CD14-positive monocyte (primary cell): ENCODE measurements at regions not wholly inside any gene's neighbourhood (a gene's known extent, or its start where the extent isn't known, plus 50 kb on each side); places are given as distances from the start of the nearest gene placed in this dataset.

ENCODE experiments used
- DNase-seq, 3 donors: peaks; one replicate each; pipeline ENCODE4 v3.0.0-alpha.2; 2011 to 2022
- H2AFZ ChIP-seq: 2 replicates; pipeline ENCODE4 v1.6.0; 2012; ENCODE audit warnings: mild to moderate bottlenecking, low read depth, low read length, inconsistent platforms; ENCODE audit not compliant: insufficient read depth, poor library complexity, severe bottlenecking
- H3K27ac ChIP-seq, 2 donors: 1 replicate in 1 of 2; 2 replicates in 1 of 2; pipeline ENCODE4 v1.5.1; 2012 to 2013; ENCODE audit warnings: low read length in 2 of 2, control low read depth in 1 of 2, inconsistent platforms in 1 of 2, low read depth in 1 of 2, mild to moderate bottlenecking in 1 of 2
- H3K27me3 ChIP-seq, 2 donors: one replicate each; pipeline versions ENCODE4 v1.6.0 to v1.6.1; 2011 to 2013; ENCODE audit warnings: low read length in 2 of 2; ENCODE audit not compliant: control insufficient read depth in 2 of 2, insufficient read depth in 2 of 2
- H3K36me3 ChIP-seq, 2 donors: replicated peaks in 1 of 2; 1 replicate in 1 of 2; 2 replicates in 1 of 2; pipeline versions ENCODE4 v1.5.1 to v1.6.1; 2012 to 2013; ENCODE audit warnings: low read length in 2 of 2, control low read depth in 1 of 2, inconsistent platforms in 1 of 2, mild to moderate bottlenecking in 1 of 2; ENCODE audit not compliant: insufficient read depth in 2 of 2, control insufficient read depth in 1 of 2
- H3K4me1 ChIP-seq, 2 donors: 1 replicate in 1 of 2; 2 replicates in 1 of 2; pipeline versions ENCODE4 v1.5.1 to v1.6.1; 2012 to 2013; ENCODE audit warnings: low read length in 2 of 2, control low read depth in 1 of 2, inconsistent platforms in 1 of 2, mild to moderate bottlenecking in 1 of 2, moderate library complexity in 1 of 2; ENCODE audit not compliant: insufficient read depth in 2 of 2, control insufficient read depth in 1 of 2
- H3K4me2 ChIP-seq: replicated peaks from 2 replicates; pipeline ENCODE3; 2012; ENCODE audit warnings: low read length, moderate library complexity, mild to moderate bottlenecking; ENCODE audit not compliant: poor library complexity, severe bottlenecking; ENCODE audit errors: extremely low read depth
- H3K4me3 ChIP-seq, 3 experiments: fragments of 200-600 bp in 1 of 3; sonication (generic) in 1 of 3; replicated peaks in 1 of 3; 1 replicate in 2 of 3; 2 replicates in 1 of 3; pipeline ENCODE4 v1.5.1; 2011 to 2013; ENCODE audit warnings: low read length in 3 of 3, mild to moderate bottlenecking in 3 of 3, control low read depth in 2 of 3, low read depth in 2 of 3, inconsistent platforms in 1 of 3, moderate library complexity in 1 of 3
- H3K79me2 ChIP-seq: 2 replicates; pipeline ENCODE4 v1.6.0; 2012; ENCODE audit warnings: mild to moderate bottlenecking, control low read depth, inconsistent platforms, low read length, moderate library complexity; ENCODE audit not compliant: insufficient read depth
- H3K9ac ChIP-seq: 2 replicates; pipeline ENCODE4 v1.6.0; 2017; ENCODE audit warnings: low read length, mild to moderate bottlenecking; ENCODE audit not compliant: insufficient read depth, poor library complexity, severe bottlenecking
- H3K9me3 ChIP-seq, 2 donors: replicated peaks in 1 of 2; 1 replicate in 1 of 2; 2 replicates in 1 of 2; pipeline versions ENCODE4 v1.5.1 to v1.6.1; 2012 to 2013; ENCODE audit warnings: low read length in 2 of 2, control low read depth in 1 of 2; ENCODE audit not compliant: control insufficient read depth in 1 of 2, insufficient read depth in 1 of 2
- H4K20me1 ChIP-seq: 2 replicates; pipeline ENCODE4 v1.6.0; 2012; ENCODE audit warnings: mild to moderate bottlenecking, low read length, control low read depth, moderate library complexity; ENCODE audit not compliant: insufficient read depth
- H3K27ac Mint-ChIP-seq, 7 donors: one replicate each; pipeline ENCODE4 v1.8.0; 2020; ENCODE audit warnings: mild to moderate bottlenecking in 7 of 7, mixed read lengths in 7 of 7, moderate library complexity in 6 of 7, inconsistent platforms in 2 of 7
- H3K27me3 Mint-ChIP-seq, 3 donors: one replicate each; pipeline ENCODE4 v1.8.0; 2021 to 2022; ENCODE audit warnings: low read depth in 3 of 3, mild to moderate bottlenecking in 3 of 3, mixed read lengths in 3 of 3, moderate library complexity in 3 of 3, inconsistent platforms in 1 of 3
- H3K36me3 Mint-ChIP-seq, 2 donors: one replicate each; pipeline ENCODE4 v1.8.0; 2020; ENCODE audit warnings: mixed read lengths in 2 of 2, inconsistent platforms in 1 of 2, mild to moderate bottlenecking in 1 of 2
- H3K4me1 Mint-ChIP-seq: one replicate; pipeline ENCODE4 v1.8.0; 2020; ENCODE audit warnings: mild to moderate bottlenecking, mixed read lengths
- H3K4me3 Mint-ChIP-seq, 2 donors: one replicate each; pipeline ENCODE4 v1.8.0; 2020; ENCODE audit warnings: mild to moderate bottlenecking in 2 of 2, mixed read lengths in 2 of 2, moderate library complexity in 1 of 2
- H3K9me3 Mint-ChIP-seq, 7 donors: one replicate each; pipeline ENCODE4 v1.8.0; 2020 to 2022; ENCODE audit warnings: mixed read lengths in 7 of 7, mild to moderate bottlenecking in 6 of 7, moderate library complexity in 6 of 7, inconsistent platforms in 2 of 7
- CTCF ChIP-seq: fragments of 200-600 bp; IDR thresholded peaks from one replicate; pipeline ENCODE4 v1.8.0; 2022; ENCODE audit warnings: antibody characterized with exemption, mild to moderate bottlenecking
- WGBS: methylation state at CpG from one replicate; pipeline ENCODE4 v1.1.5; 2013; ENCODE audit warnings: missing lambda C conversion rate; ENCODE audit not compliant: insufficient coverage; 5-methylcytosine and 5-hydroxymethylcytosine counted together
- intact Hi-C, 2 donors: fragments of 100-400 bp; cut with micrococcal nuclease; formaldehyde crosslinking; loops; one replicate each; pipeline versions ENCODE4 v1.15.0 to v1.15.1; 2023

GRCh38 chr12:28777603-28778365 lies 371.3 kb upstream of the FAR2 start:
- Histone ChIP-seq H2AFZ (no peak overlapping the region), H3K4me2 (no peak overlapping the region), H3K9me3 (no peaks in the 10 kb centered on the region), H4K20me1 (no peaks in the 10 kb centered on the region), H3K79me2 (no peaks in the 10 kb centered on the region), H3K36me3 (no peaks in the 10 kb centered on the region), H3K4me3 (no peak overlapping the region), H3K4me1 (no peaks in the 10 kb centered on the region), H3K27me3 (no peaks in the 10 kb centered on the region), H3K27ac (no peak overlapping the region), H3K9ac (no peak overlapping the region)
- DNase-seq: no peak
- 93% methylated on average over 5 of the region's 8 CpGs for WGBS
- H3K27ac Mint-ChIP-seq: no peak overlapping the region
- no peaks in the 10 kb centered on the region for H3K4me1 Mint-ChIP-seq
- no peak for TF ChIP-seq CTCF
- peaks cover 0 to 11% (median 0%) of the 10 kb centered on the region in 7 donors for H3K9me3 Mint-ChIP-seq
- intact Hi-C loops: no loop called here
- peaks cover 2 to 7% (median 4%) of the 10 kb centered on the region in 3 donors for H3K27me3 Mint-ChIP-seq
- no peaks in the 10 kb centered on the region for H3K36me3 Mint-ChIP-seq
- no peak overlapping the region for H3K4me3 Mint-ChIP-seq

DNA sequence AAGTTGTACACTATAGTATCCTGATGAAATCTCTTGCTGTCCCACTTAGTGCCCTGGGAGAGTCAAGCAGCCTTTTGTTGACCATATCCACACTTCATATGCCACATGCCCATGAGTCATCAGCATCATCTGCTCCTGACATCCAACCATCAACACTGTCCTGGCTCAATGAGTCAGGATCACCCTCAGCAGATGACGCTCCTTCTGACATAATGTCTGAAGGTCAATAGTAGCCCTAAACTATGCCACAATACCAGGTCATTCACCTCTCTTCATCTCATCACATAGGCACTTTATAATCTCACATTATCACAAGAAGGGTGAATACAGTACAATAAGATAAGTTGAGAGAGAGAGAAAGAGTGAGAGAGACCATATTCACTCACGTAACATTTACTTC lies 369.0 kb upstream of the FAR2 start:
- no peaks in the 10 kb centered on the region for H3K27me3 ChIP-seq
- Mint-ChIP-seq H3K4me3 (no peak overlapping the region), H3K27ac (no peak overlapping the region), H3K27me3 (peaks cover 2 to 11% (median 4%) of the 10 kb centered on the region in 3 donors), H3K36me3 (no peaks in the 10 kb centered on the region), H3K4me1 (no peaks in the 10 kb centered on the region), H3K9me3 (peaks cover 0 to 16% (median 2%) of the 10 kb centered on the region in 7 donors)
- no peak overlapping the region for H2AFZ ChIP-seq
- intact Hi-C loops: no loop called here
- no peak overlapping the region for H3K4me2 ChIP-seq
- no peak overlapping the region for H3K9ac ChIP-seq
- no peaks in the 10 kb centered on the region for H3K4me1 ChIP-seq
- no peak overlapping the region for H3K27ac ChIP-seq
- H3K36me3 ChIP-seq: no peaks in the 10 kb centered on the region
- WGBS: no CpG with 5 or more reads among the region's 2 CpGs
- no peaks in the 10 kb centered on the region for H3K79me2 ChIP-seq
- no peaks in the 10 kb centered on the region for H3K9me3 ChIP-seq
- no peaks in the 10 kb centered on the region for H4K20me1 ChIP-seq
- TF ChIP-seq CTCF: no peak
- H3K4me3 ChIP-seq: no peak overlapping the region
- DNase-seq: peak; percentile 3 to 56 (median 12)
